A549 (cell line): ENCODE measurements at regions not wholly inside any gene's neighbourhood (a gene's known extent, or its start where the extent isn't known, plus 50 kb on each side); places are given as distances from the start of the nearest gene placed in this dataset.

Experiments
- ATAC-seq, 2 experiments: fragments of 200-7000 bp in 1 of 2; fragments of >200 bp in 1 of 2; cut with Nextera tagmentation in 1 of 2; cut with Tn5 transposase in 1 of 2; 3 replicates each; pipeline versions ENCODE4 v1.8.0 to v1.9.1; 2018 to 2020; ENCODE audit warnings: mild to moderate bottlenecking in 1 of 2, moderate library complexity in 1 of 2
- CTCF ChIA-PET: fragments of 300-600 bp; sonication (Branson Sonifier 250); formaldehyde crosslinking; extraction: SDS; loops from one replicate; lab custom pipeline; 2021; ENCODE audit warnings: antibody characterized with exemption, inconsistent platforms; lab: Yijun Ruan, JAX
- POLR2A ChIA-PET: fragments of 350-600 bp; formaldehyde crosslinking; extraction: SDS; loops from one replicate; lab custom pipeline; 2021; ENCODE audit warnings: antibody characterized with exemption, inconsistent platforms; lab: Yijun Ruan, JAX
- DNase-seq, 2 experiments: peaks; one replicate each; pipeline versions ENCODE4 v3.0.0 to v3.0.0-alpha.2; 2011 to 2016; ENCODE audit warnings: low read depth in 1 of 2, low spot score in 1 of 2
- FAIRE-seq: peaks from 2 replicates; lab custom pipeline; 2011; peaks lifted over from hg19 to GRCh38; lab: Jason Lieb, UNC
- H3K27ac ChIP-seq, 2 experiments: fragments of >200 bp; sonication (Bioruptor Twin); formaldehyde crosslinking; 3 replicates each; pipeline ENCODE4 v1.5.1; 2016 to 2017
- H3K4me1 ChIP-seq: fragments of >200 bp; sonication (Bioruptor Twin); formaldehyde crosslinking; 3 replicates; pipeline ENCODE4 v1.6.1; 2016
- H3K4me2 ChIP-seq: fragments of >200 bp; sonication (Bioruptor Twin); formaldehyde crosslinking; 3 replicates; pipeline ENCODE4 v1.6.1; 2016
- H3K4me3 ChIP-seq: fragments of >200 bp; sonication (Bioruptor Twin); formaldehyde crosslinking; 3 replicates; pipeline ENCODE4 v1.5.1; 2016
- H3K9me3 ChIP-seq: fragments of >200 bp; sonication (Bioruptor Twin); formaldehyde crosslinking; 3 replicates; pipeline ENCODE4 v1.6.1; 2016
- ATOH8 ChIP-seq: fragments of 250-450 bp; sonication (Bioruptor Pico); IDR thresholded peaks from 2 replicates; pipeline ENCODE4 v1.5.0; 2020; ENCODE audit warnings: low read depth, mild to moderate bottlenecking, moderate library complexity
- CBX2 ChIP-seq: fragments of 200-600 bp; sonication (generic); IDR thresholded peaks from 2 replicates; pipeline ENCODE4 v1.6.1; 2016; ENCODE audit warnings: low read depth, mild to moderate bottlenecking, borderline replicate concordance
- CBX8 ChIP-seq: fragments of 200-600 bp; sonication (generic); IDR thresholded peaks from 2 replicates; pipeline ENCODE4 v1.6.1; 2016
- CEBPB ChIP-seq, 2 experiments: fragments of >200 bp in 1 of 2; sonication (Bioruptor Twin) in 1 of 2; formaldehyde crosslinking in 1 of 2; IDR thresholded peaks; 2 replicates each; pipeline ENCODE4 v1.6.1; 2012 to 2016
- E2F6 ChIP-seq: IDR thresholded peaks from 2 replicates; pipeline ENCODE4 v1.6.1; 2012; ENCODE audit warnings: low read depth, borderline replicate concordance
- EHMT2 ChIP-seq: fragments of 200-600 bp; sonication (generic); IDR thresholded peaks from 2 replicates; pipeline ENCODE4 v1.6.1; 2016; ENCODE audit warnings: antibody characterized with exemption, low read depth, mild to moderate bottlenecking, moderate library complexity
- ELK1 ChIP-seq: fragments of 150-350 bp; IDR thresholded peaks from 2 replicates; pipeline ENCODE4 v1.6.1; 2014; ENCODE audit warnings: low read depth, mild to moderate bottlenecking, low read length
- FOSL2 ChIP-seq, 2 experiments: fragments of 450-650 bp in 1 of 2; fragments of >200 bp in 1 of 2; sonication (Bioruptor Twin) in 1 of 2; formaldehyde crosslinking; IDR thresholded peaks; 2 replicates each; pipeline versions ENCODE4 v1.5.0 to v1.6.1; 2016 to 2020; ENCODE audit warnings: mild to moderate bottlenecking in 1 of 2, moderate library complexity in 1 of 2
- FOXS1 ChIP-seq: fragments of 250-450 bp; sonication (Bioruptor Pico); IDR thresholded peaks from 2 replicates; pipeline ENCODE4 v1.5.0; 2020; ENCODE audit warnings: mild to moderate bottlenecking, moderate library complexity
- GATA3 ChIP-seq: IDR thresholded peaks from 2 replicates; pipeline ENCODE4 v1.6.1; 2012; ENCODE audit warnings: borderline replicate concordance
- HES2 ChIP-seq: fragments of >200 bp; sonication (Bioruptor Twin); formaldehyde crosslinking; IDR thresholded peaks from 2 replicates; pipeline ENCODE4 v1.6.1; 2016
- HOXB13 ChIP-seq: fragments of 250-450 bp; sonication (Bioruptor Pico); IDR thresholded peaks from 2 replicates; pipeline ENCODE4 v1.5.0; 2020; ENCODE audit warnings: low read depth, mild to moderate bottlenecking, moderate library complexity
- HOXB5 ChIP-seq: fragments of 250-450 bp; sonication (Bioruptor Pico); IDR thresholded peaks from 2 replicates; pipeline ENCODE4 v1.5.0; 2020; ENCODE audit warnings: mild to moderate bottlenecking, moderate library complexity
- MAZ ChIP-seq: fragments of 150-350 bp; IDR thresholded peaks from 2 replicates; pipeline ENCODE4 v1.6.1; 2014; ENCODE audit warnings: antibody characterized with exemption, low read depth, low read length, borderline replicate concordance
- NFE2L2 ChIP-seq: fragments of 150-350 bp; conservative IDR thresholded peaks from 2 replicates; pipeline ENCODE4 v1.6.1; 2014; ENCODE audit warnings: low read length
- NPAS2 ChIP-seq: fragments of 250-450 bp; sonication (Bioruptor Pico); IDR thresholded peaks from 2 replicates; pipeline ENCODE4 v1.8.0; 2022; ENCODE audit warnings: mild to moderate bottlenecking, moderate library complexity, borderline replicate concordance
- NR3C1 ChIP-seq: fragments of >200 bp; sonication (Bioruptor Twin); formaldehyde crosslinking; IDR thresholded peaks from 3 replicates; pipeline ENCODE4 v1.6.1; 2017
- PBX3 ChIP-seq: IDR thresholded peaks from 2 replicates; pipeline ENCODE4 v1.6.1; 2012
- POLR2A ChIP-seq: IDR thresholded peaks from 2 replicates; pipeline ENCODE4 v1.6.1; 2012; ENCODE audit warnings: mild to moderate bottlenecking, low read length
- POLR2AphosphoS2 ChIP-seq: conservative IDR thresholded peaks from 2 replicates; pipeline ENCODE4 v1.6.1; 2012; ENCODE audit warnings: low read length, improper control_type of control experiment, inconsistent platforms
- RAD21 ChIP-seq, 2 experiments: fragments of >200 bp in 1 of 2; sonication (Bioruptor Twin) in 1 of 2; formaldehyde crosslinking in 1 of 2; IDR thresholded peaks in 1 of 2; conservative IDR thresholded peaks in 1 of 2; 2 replicates in 1 of 2; 3 replicates in 1 of 2; pipeline ENCODE4 v1.6.1; 2012 to 2018; ENCODE audit warnings: inconsistent platforms in 1 of 2
- RARB ChIP-seq: fragments of 250-450 bp; sonication (Bioruptor Pico); IDR thresholded peaks from 2 replicates; pipeline ENCODE4 v1.8.0; 2021; ENCODE audit warnings: mild to moderate bottlenecking, moderate library complexity
- RNF2 ChIP-seq: fragments of 200-600 bp; sonication (generic); IDR thresholded peaks from 2 replicates; pipeline ENCODE4 v1.6.1; 2016; ENCODE audit warnings: low read depth, mild to moderate bottlenecking, antibody characterized with exemption, moderate library complexity, borderline replicate concordance
- SREBF2 ChIP-seq: fragments of 450-650 bp; IDR thresholded peaks from 2 replicates; pipeline ENCODE4 v1.6.1; 2014; ENCODE audit warnings: mild to moderate bottlenecking, moderate library complexity
- TFCP2L1 ChIP-seq: fragments of 250-450 bp; sonication (Bioruptor Pico); IDR thresholded peaks from 2 replicates; pipeline ENCODE4 v1.5.0; 2021; ENCODE audit warnings: mild to moderate bottlenecking
- USF2 ChIP-seq: fragments of 450-650 bp; IDR thresholded peaks from 2 replicates; pipeline ENCODE4 v1.6.1; 2014; ENCODE audit warnings: antibody characterized with exemption
- ZC3H11A ChIP-seq: fragments of 450-650 bp; IDR thresholded peaks from 2 replicates; pipeline ENCODE4 v1.6.1; 2014; ENCODE audit warnings: antibody characterized with exemption, mild to moderate bottlenecking
- ZFP36 ChIP-seq: fragments of 450-650 bp; IDR thresholded peaks from 2 replicates; pipeline ENCODE4 v1.6.1; 2014; ENCODE audit warnings: borderline replicate concordance; ENCODE audit not compliant: partially characterized antibody
- ZNF302 ChIP-seq: fragments of 250-450 bp; sonication (Bioruptor Pico); IDR thresholded peaks from 2 replicates; pipeline ENCODE4 v1.9.0; 2021; ENCODE audit warnings: inconsistent platforms, mild to moderate bottlenecking, moderate library complexity
- ZSCAN20 ChIP-seq: fragments of 250-450 bp; sonication (Bioruptor Pico); IDR thresholded peaks from 2 replicates; pipeline ENCODE4 v1.8.0; 2022; ENCODE audit warnings: mild to moderate bottlenecking, moderate library complexity
- WGBS: methylation state at CpG from one replicate; pipeline ENCODE4 v1.1.6; 2017; ENCODE audit errors: missing lambda C conversion rate; 5-methylcytosine and 5-hydroxymethylcytosine counted together

- TF ChIP-seq ZSCAN20 (CRISPR knock-in tag) = no peak
- TF ChIP-seq MAZ = no peak
- no peak for TF ChIP-seq ZC3H11A
- TF ChIP-seq FOXS1 (CRISPR knock-in tag) = no peak
- TF ChIP-seq USF2 = no peak
- TF ChIP-seq CBX8 = no peak
- no peak for TF ChIP-seq RNF2
- no peak for TF ChIP-seq RARB (CRISPR knock-in tag)
- no peak for TF ChIP-seq NFE2L2
- no peak for TF ChIP-seq ATOH8 (CRISPR knock-in tag)
- TF ChIP-seq CBX2 = no peak
- no peak for TF ChIP-seq E2F6
- no peak for TF ChIP-seq ELK1
- no peak for TF ChIP-seq RAD21 (conservative IDR thresholded peaks at IDR 0.05 in 1 of 2, IDR thresholded peaks at IDR 0.05 in 1 of 2)
- no peak for TF ChIP-seq TFCP2L1
- no peak for TF ChIP-seq FOSL2 (IDR thresholded peaks at IDR 0.05)
- no peak for TF ChIP-seq FOSL2 (CRISPR knock-in tag; IDR thresholded peaks at IDR 0.05)
- TF ChIP-seq NPAS2 = no peak
- no peak for TF ChIP-seq SREBF2
- no peak for TF ChIP-seq NR3C1
- TF ChIP-seq HOXB5 (CRISPR knock-in tag) = no peak
- no peak for ATAC-seq
- 20% methylated on average over 2 of the region's 2 CpGs for WGBS
- POLR2A ChIA-PET = no interaction called here
- Histone ChIP-seq H3K27ac (no peak overlapping the region), H3K9me3 (no peaks in the 10 kb centered on the region), H3K4me3 (no peak overlapping the region), H3K4me1 (no peaks in the 10 kb centered on the region), H3K4me2 (no peak overlapping the region)
- FAIRE-seq = no peak
- CTCF ChIA-PET = interaction anchor here (0.6 kb wide), 1 partner anchor 52 kb away, joined by 3 read pairs; no protein-coding TSS in a partner anchor
- peak in 1 of 2 experiments; percentile 4 for DNase-seq
Observed at GRCh38 chr9:32011049-32011448, 373.4 kb upstream of the ACO1 start.

GRCh38 chr9:32015795-32016194, 368.6 kb upstream of the ACO1 start:
- Histone ChIP-seq H3K9me3 (no peaks in the 10 kb centered on the region), H3K27ac (no peak overlapping the region), H3K4me1 (no peaks in the 10 kb centered on the region), H3K4me3 (no peak overlapping the region), H3K4me2 (no peak overlapping the region)
- WGBS = 56% methylated on average over 5 of the region's 5 CpGs
- no peak for ATAC-seq
- no peak for DNase-seq
- ChIA-PET POLR2A (no interaction called here), CTCF (no interaction called here)
- no peak for FAIRE-seq
- no peak for TF ChIP-seq POLR2A
- TF ChIP-seq EHMT2 = no peak
- TF ChIP-seq ZFP36 = no peak
- TF ChIP-seq CBX2 = no peak
- no peak for TF ChIP-seq POLR2AphosphoS2
- no peak for TF ChIP-seq RARB (CRISPR knock-in tag)
- TF ChIP-seq RAD21 (conservative IDR thresholded peaks at IDR 0.05 in 1 of 2, IDR thresholded peaks at IDR 0.05 in 1 of 2) = no peak
- no peak for TF ChIP-seq HES2
- no peak for TF ChIP-seq MAZ
- TF ChIP-seq PBX3 = no peak
- TF ChIP-seq CEBPB (IDR thresholded peaks at IDR 0.05) = no peak
- TF ChIP-seq ZNF302 (CRISPR knock-in tag) = no peak
- no peak for TF ChIP-seq HOXB13 (CRISPR knock-in tag)
- TF ChIP-seq GATA3 = no peak
